Activated T-helper 17 cell treated with anti-CD3 and anti-CD28 coated beads, Interleukin-2, amount 50 U/mL, for 72 hours (primary cell): ENCODE measurements at regions not wholly inside any gene's neighbourhood (a gene's known extent, or its start where the extent isn't known, plus 50 kb on each side); places are given as distances from the start of the nearest gene placed in this dataset.

Experiments
- ATAC-seq: fragments of 150-1000 bp; cut with Tn5 transposase; replicated peaks from 2 replicates; pipeline ENCODE4 v1.10.0; 2021; ENCODE audit warnings: mild to moderate bottlenecking, moderate library complexity
- H3K27ac Mint-ChIP-seq: one replicate; pipeline ENCODE4 v1.8.0; 2022; ENCODE audit warnings: mixed read lengths
- H3K27me3 Mint-ChIP-seq: one replicate; pipeline ENCODE4 v1.8.0; 2022; ENCODE audit warnings: mixed read lengths
- H3K36me3 Mint-ChIP-seq: one replicate; pipeline ENCODE4 v1.8.0; 2022; ENCODE audit warnings: low read depth, mild to moderate bottlenecking, mixed read lengths
- H3K4me1 Mint-ChIP-seq: one replicate; pipeline ENCODE4 v1.8.0; 2022; ENCODE audit warnings: mixed read lengths
- H3K4me3 Mint-ChIP-seq: one replicate; pipeline ENCODE4 v1.8.0; 2022; ENCODE audit warnings: mild to moderate bottlenecking, mixed read lengths
- H3K9me3 Mint-ChIP-seq: one replicate; pipeline ENCODE4 v1.8.0; 2022; ENCODE audit warnings: mixed read lengths

GRCh38 chr16:52051414-52052172 lies 495.4 kb downstream of the TOX3 start:
- Mint-ChIP-seq H3K4me1 (no peaks in the 10 kb centered on the region), H3K27ac (no peak overlapping the region), H3K4me3 (no peak overlapping the region), H3K27me3 (no peaks in the 10 kb centered on the region), H3K9me3 (peaks cover under 1% of the 10 kb centered on the region), H3K36me3 (no peaks in the 10 kb centered on the region)
- no peak for ATAC-seq

- no peaks in the 10 kb centered on the region for H3K4me1 Mint-ChIP-seq
- no peaks in the 10 kb centered on the region for H3K36me3 Mint-ChIP-seq
- no peak for ATAC-seq
- peaks cover 3% of the 10 kb centered on the region for H3K9me3 Mint-ChIP-seq
- no peak overlapping the region for H3K4me3 Mint-ChIP-seq
- H3K27me3 Mint-ChIP-seq: no peaks in the 10 kb centered on the region
- no peak overlapping the region for H3K27ac Mint-ChIP-seq
These were observed 496.5 kb downstream of the TOX3 start for GRCh38 chr16:52050418-52050817.

GRCh38 chr16:52035436-52035835 lies 511.5 kb downstream of the TOX3 start:
- Mint-ChIP-seq H3K4me3 (no peak overlapping the region), H3K36me3 (no peaks in the 10 kb centered on the region), H3K27ac (no peak overlapping the region), H3K27me3 (no peaks in the 10 kb centered on the region), H3K9me3 (peaks cover 17% of the 10 kb centered on the region), H3K4me1 (no peaks in the 10 kb centered on the region)
- ATAC-seq: no peak

GRCh38 chr16:52034830-52035229 lies 512.1 kb downstream of the TOX3 start:
- Mint-ChIP-seq H3K4me3 (no peak overlapping the region), H3K36me3 (no peaks in the 10 kb centered on the region), H3K4me1 (no peaks in the 10 kb centered on the region), H3K9me3 (peaks cover 19% of the 10 kb centered on the region), H3K27ac (no peak overlapping the region), H3K27me3 (no peaks in the 10 kb centered on the region)
- ATAC-seq: no peak

- Mint-ChIP-seq H3K4me3 (no peak overlapping the region), H3K9me3 (peaks cover 24% of the 10 kb centered on the region), H3K27ac (no peak overlapping the region), H3K4me1 (no peaks in the 10 kb centered on the region), H3K27me3 (no peaks in the 10 kb centered on the region), H3K36me3 (no peaks in the 10 kb centered on the region)
- ATAC-seq: no peak
These were observed 513.0 kb downstream of the TOX3 start for GRCh38 chr16:52033992-52034391.

GRCh38 chr16:52022980-52023379 lies 524.0 kb downstream of the TOX3 start:
- no peak for ATAC-seq
- Mint-ChIP-seq H3K4me3 (no peak overlapping the region), H3K4me1 (no peaks in the 10 kb centered on the region), H3K9me3 (peaks cover 6% of the 10 kb centered on the region), H3K27me3 (no peaks in the 10 kb centered on the region), H3K27ac (no peak overlapping the region), H3K36me3 (no peaks in the 10 kb centered on the region)

- Mint-ChIP-seq H3K27ac (no peak overlapping the region), H3K27me3 (no peaks in the 10 kb centered on the region), H3K4me1 (no peaks in the 10 kb centered on the region), H3K36me3 (no peaks in the 10 kb centered on the region), H3K9me3 (peaks cover 6% of the 10 kb centered on the region), H3K4me3 (no peak overlapping the region)
- no peak for ATAC-seq
These were observed 524.8 kb downstream of the TOX3 start for GRCh38 chr16:52022177-52022576.

- H3K9me3 Mint-ChIP-seq: peaks cover 15% of the 10 kb centered on the region
- ATAC-seq: no peak
- H3K4me3 Mint-ChIP-seq: no peak overlapping the region
- no peaks in the 10 kb centered on the region for H3K36me3 Mint-ChIP-seq
- no peaks in the 10 kb centered on the region for H3K4me1 Mint-ChIP-seq
- no peak overlapping the region for H3K27ac Mint-ChIP-seq
- H3K27me3 Mint-ChIP-seq: no peaks in the 10 kb centered on the region
These were observed 530.6 kb downstream of the TOX3 start for GRCh38 chr16:52016387-52016786.

- H3K4me3 Mint-ChIP-seq: no peak overlapping the region
- ATAC-seq: no peak
- no peaks in the 10 kb centered on the region for H3K27me3 Mint-ChIP-seq
- no peaks in the 10 kb centered on the region for H3K36me3 Mint-ChIP-seq
- H3K9me3 Mint-ChIP-seq: peaks cover 6% of the 10 kb centered on the region
- H3K4me1 Mint-ChIP-seq: no peaks in the 10 kb centered on the region
- H3K27ac Mint-ChIP-seq: no peak overlapping the region
These were observed 541.4 kb downstream of the TOX3 start for GRCh38 chr16:52005551-52005950.

- no peak overlapping the region for H3K4me3 Mint-ChIP-seq
- ATAC-seq: no peak
- H3K4me1 Mint-ChIP-seq: no peaks in the 10 kb centered on the region
- no peak overlapping the region for H3K27ac Mint-ChIP-seq
- no peaks in the 10 kb centered on the region for H3K27me3 Mint-ChIP-seq
- no peaks in the 10 kb centered on the region for H3K36me3 Mint-ChIP-seq
- peaks cover 13% of the 10 kb centered on the region for H3K9me3 Mint-ChIP-seq
These were observed 542.6 kb downstream of the TOX3 start for GRCh38 chr16:52004343-52004742.

GRCh38 chr16:52002026-52002425 lies 544.9 kb downstream of the TOX3 start:
- H3K27me3 Mint-ChIP-seq: no peaks in the 10 kb centered on the region
- no peak overlapping the region for H3K27ac Mint-ChIP-seq
- peaks cover 14% of the 10 kb centered on the region for H3K9me3 Mint-ChIP-seq
- no peak for ATAC-seq
- H3K4me3 Mint-ChIP-seq: no peak overlapping the region
- no peaks in the 10 kb centered on the region for H3K4me1 Mint-ChIP-seq
- no peaks in the 10 kb centered on the region for H3K36me3 Mint-ChIP-seq

GRCh38 chr16:51996516-51996915 lies 550.4 kb downstream of the TOX3 start:
- Mint-ChIP-seq H3K27ac (no peak overlapping the region), H3K36me3 (no peaks in the 10 kb centered on the region), H3K4me1 (no peaks in the 10 kb centered on the region)

GRCh38 chr16:51994597-51994996 lies 552.3 kb downstream of the TOX3 start:
- Mint-ChIP-seq H3K9me3 (peaks cover 28% of the 10 kb centered on the region), H3K36me3 (no peaks in the 10 kb centered on the region), H3K4me1 (no peaks in the 10 kb centered on the region), H3K4me3 (no peak overlapping the region), H3K27me3 (no peaks in the 10 kb centered on the region), H3K27ac (no peak overlapping the region)
- no peak for ATAC-seq

More at GRCh38 chr16:51996516-51996915, 550.4 kb downstream of the TOX3 start:
- H3K9me3 Mint-ChIP-seq: peaks cover 23% of the 10 kb centered on the region
- H3K27me3 Mint-ChIP-seq: no peaks in the 10 kb centered on the region
- no peak overlapping the region for H3K4me3 Mint-ChIP-seq
- no peak for ATAC-seq

GRCh38 chr16:51989637-51990230 lies 557.2 kb downstream of the TOX3 start:
- Mint-ChIP-seq H3K36me3 (no peaks in the 10 kb centered on the region), H3K4me3 (no peak overlapping the region), H3K9me3 (peaks cover 35% of the 10 kb centered on the region), H3K27me3 (no peaks in the 10 kb centered on the region), H3K4me1 (no peaks in the 10 kb centered on the region), H3K27ac (no peak overlapping the region)
- ATAC-seq: no peak

- Mint-ChIP-seq H3K9me3 (peaks cover 35% of the 10 kb centered on the region), H3K36me3 (no peaks in the 10 kb centered on the region), H3K27me3 (no peaks in the 10 kb centered on the region), H3K4me1 (no peaks in the 10 kb centered on the region), H3K27ac (no peak overlapping the region), H3K4me3 (no peak overlapping the region)
- no peak for ATAC-seq
These were observed 558.0 kb downstream of the TOX3 start for GRCh38 chr16:51988977-51989376.
